Fibroblast of lung (primary cell): ENCODE measurements at regions not wholly inside any gene's neighbourhood (a gene's known extent, or its start where the extent isn't known, plus 50 kb on each side); places are given as distances from the start of the nearest gene placed in this dataset.

ENCODE experiments used
- DNase-seq, 2 donors: peaks; one replicate each; pipeline versions ENCODE4 v3.0.0 to v3.0.0-alpha.2; 2010; ENCODE audit warnings: low read depth in 2 of 2
- H2AFZ ChIP-seq: 2 replicates; pipeline ENCODE4 v1.5.1; 2012; ENCODE audit warnings: low read length, control low read depth, inconsistent platforms
- H3K27ac ChIP-seq: 2 replicates; pipeline ENCODE4 v1.5.1; 2011; ENCODE audit warnings: low read length, control low read depth; ENCODE audit not compliant: insufficient read depth
- H3K27me3 ChIP-seq: 2 replicates; pipeline ENCODE4 v1.5.1; 2011; ENCODE audit warnings: mild to moderate bottlenecking, low read length; ENCODE audit not compliant: control insufficient read depth, insufficient read depth
- H3K36me3 ChIP-seq: 2 replicates; pipeline ENCODE4 v1.5.1; 2011; ENCODE audit warnings: low read length; ENCODE audit not compliant: control insufficient read depth, insufficient read depth
- H3K4me1 ChIP-seq: 2 replicates; pipeline ENCODE4 v1.5.1; 2011; ENCODE audit warnings: low read length; ENCODE audit not compliant: control insufficient read depth, insufficient read depth; ENCODE audit errors: extremely low read depth
- H3K4me2 ChIP-seq: 2 replicates; pipeline ENCODE4 v1.5.1; 2011; ENCODE audit warnings: low read length, control low read depth; ENCODE audit not compliant: insufficient read depth; ENCODE audit errors: extremely low read depth
- H3K4me3 ChIP-seq, 4 experiments: fragments of 200-600 bp in 1 of 4; sonication (generic) in 1 of 4; replicated peaks in 1 of 4; 2 replicates each; pipeline ENCODE4 v1.5.1; 2011 to 2016; ENCODE audit warnings: low read length in 4 of 4, low read depth in 3 of 4, mild to moderate bottlenecking in 3 of 4, control low read depth in 2 of 4, inconsistent platforms in 1 of 4, mixed read lengths in 1 of 4; ENCODE audit not compliant: insufficient read depth in 1 of 4; ENCODE audit errors: control extremely low read depth in 1 of 4
- H3K79me2 ChIP-seq: 2 replicates; pipeline ENCODE4 v1.5.1; 2012; ENCODE audit warnings: mild to moderate bottlenecking, low read length, inconsistent platforms; ENCODE audit not compliant: control insufficient read depth, insufficient read depth
- H3K9ac ChIP-seq: 2 replicates; pipeline ENCODE4 v1.5.1; 2011; ENCODE audit warnings: mild to moderate bottlenecking, low read length, control low read depth; ENCODE audit not compliant: insufficient read depth
- H3K9me3 ChIP-seq: 2 replicates; pipeline ENCODE4 v1.5.1; 2012; ENCODE audit warnings: low read depth, low read length; ENCODE audit not compliant: control insufficient read depth, insufficient read depth
- H4K20me1 ChIP-seq: 2 replicates; pipeline ENCODE4 v1.5.1; 2011; ENCODE audit warnings: low read length; ENCODE audit not compliant: control insufficient read depth, insufficient read depth; ENCODE audit errors: extremely low read depth
- CTCF ChIP-seq, 2 donors: IDR thresholded peaks in 1 of 2; conservative IDR thresholded peaks in 1 of 2; 1 replicate in 1 of 2; 2 replicates in 1 of 2; pipeline ENCODE4 v1.5.1; 2011 to 2012; ENCODE audit warnings: low read length in 2 of 2, control low read depth in 1 of 2, inconsistent platforms in 1 of 2, low read depth in 1 of 2, mild to moderate bottlenecking in 1 of 2
- EZH2 ChIP-seq: IDR thresholded peaks from 2 replicates; pipeline ENCODE4 v1.5.1; 2012; ENCODE audit warnings: low read length, control low read depth, mild to moderate bottlenecking; ENCODE audit errors: missing control alignments

GRCh38 chr10:7036951-7037350, 373.9 kb downstream of the SFMBT2 start:
- TF ChIP-seq CTCF (conservative IDR thresholded peaks at IDR 0.05 in 1 of 2, IDR thresholded peaks at IDR 0.05 in 1 of 2; ENCODE audit: low read depth in 1 of 2, low read length in 2 of 2) = no peak
- TF ChIP-seq EZH2 = no peak
- no peak for DNase-seq

GRCh38 chr10:7035126-7035761, 375.6 kb downstream of the SFMBT2 start:
- no peak for DNase-seq
- TF ChIP-seq CTCF (conservative IDR thresholded peaks at IDR 0.05 in 1 of 2, IDR thresholded peaks at IDR 0.05 in 1 of 2; ENCODE audit: low read depth in 1 of 2, low read length in 2 of 2) = no peak
- no peak for TF ChIP-seq EZH2
- Histone ChIP-seq H2AFZ (no peak overlapping the region), H3K36me3 (no peaks in the 10 kb centered on the region), H3K4me3 (no peak overlapping the region), H3K79me2 (no peaks in the 10 kb centered on the region), H3K4me1 (no peaks in the 10 kb centered on the region), H4K20me1 (no peaks in the 10 kb centered on the region), H3K27me3 (no peaks in the 10 kb centered on the region), H3K9ac (no peak overlapping the region), H3K9me3 (no peaks in the 10 kb centered on the region), H3K27ac (no peak overlapping the region), H3K4me2 (no peak overlapping the region)

More at GRCh38 chr10:7036951-7037350, 373.9 kb downstream of the SFMBT2 start:
- Histone ChIP-seq H3K4me1 (no peaks in the 10 kb centered on the region), H3K4me2 (no peak overlapping the region), H4K20me1 (no peaks in the 10 kb centered on the region), H3K9me3 (no peaks in the 10 kb centered on the region), H3K4me3 (no peak overlapping the region), H3K79me2 (no peaks in the 10 kb centered on the region), H3K27me3 (no peaks in the 10 kb centered on the region), H3K9ac (no peak overlapping the region), H3K36me3 (no peaks in the 10 kb centered on the region), H2AFZ (no peak overlapping the region), H3K27ac (no peak overlapping the region)

- no peak for TF ChIP-seq CTCF (conservative IDR thresholded peaks at IDR 0.05 in 1 of 2, IDR thresholded peaks at IDR 0.05 in 1 of 2; ENCODE audit: low read depth in 1 of 2, low read length in 2 of 2)
- TF ChIP-seq EZH2 = no peak
- Histone ChIP-seq H2AFZ (no peak overlapping the region), H3K4me1 (no peaks in the 10 kb centered on the region), H3K36me3 (no peaks in the 10 kb centered on the region), H3K9me3 (no peaks in the 10 kb centered on the region), H3K4me3 (no peak overlapping the region), H4K20me1 (no peaks in the 10 kb centered on the region), H3K4me2 (no peak overlapping the region), H3K27me3 (no peaks in the 10 kb centered on the region), H3K9ac (no peak overlapping the region), H3K79me2 (no peaks in the 10 kb centered on the region), H3K27ac (no peak overlapping the region)
- DNase-seq = no peak
Observed at GRCh38 chr10:7033031-7033430, 377.8 kb downstream of the SFMBT2 start.
